ENCODE measurements at regions not wholly inside any gene's neighbourhood (a gene's known extent, or its start where the extent isn't known, plus 50 kb on each side); places are given as distances from the start of the nearest gene placed in this dataset.
"Not testable (repeated sequence)": the region's sequence is repeated elsewhere in the genome, so short reads cannot be mapped to it uniquely, and the experiment has no call there.

- not testable (repeated sequence) for DNase-seq
Measured at GRCh38 chr20:26373066-26373465, 676.4 kb upstream of the ZNF337 start.

DNA sequence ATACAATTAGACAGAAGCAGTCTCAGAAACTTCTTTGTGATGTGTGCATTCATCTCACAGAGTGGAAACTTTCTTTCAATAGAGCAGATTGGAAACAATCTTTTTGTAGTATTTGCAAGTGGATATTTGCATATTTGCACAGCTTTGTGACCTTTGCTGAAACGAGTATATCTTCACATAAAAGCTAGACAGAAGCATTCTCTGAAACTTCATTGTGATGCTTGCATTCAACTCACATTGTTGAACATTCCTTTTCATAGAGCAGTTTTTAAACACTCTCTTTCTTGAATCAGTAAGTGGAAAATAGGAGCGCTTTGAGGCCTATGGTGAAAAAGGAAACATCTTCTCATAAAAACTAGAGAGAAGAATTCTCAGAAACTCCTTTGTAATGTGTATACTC lies 657.9 kb upstream of the ZNF337 start:
- DNase-seq, result no peak

DNA sequence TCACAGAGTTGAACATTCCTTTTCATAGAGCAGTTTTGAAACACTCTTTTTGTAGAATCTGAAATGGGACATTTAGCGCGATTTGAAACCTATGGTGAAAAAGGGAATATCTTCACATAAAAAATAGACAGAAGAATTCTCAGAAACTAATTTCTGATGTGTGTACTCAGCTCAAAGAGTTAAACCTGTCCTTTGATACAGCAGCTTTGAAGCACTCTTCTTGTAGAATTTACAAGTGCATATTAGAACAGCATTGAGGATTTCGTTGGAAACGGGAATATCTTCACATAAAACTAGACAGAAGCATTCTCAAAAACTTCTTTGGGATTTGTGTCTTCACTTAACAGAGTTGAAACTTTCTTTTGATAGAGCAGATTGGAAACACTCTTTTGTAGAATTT lies 650.7 kb upstream of the ZNF337 start:
- no peak for DNase-seq

- DNase-seq, result not testable (repeated sequence)
Measured at GRCh38 chr20:26340460-26341065, 643.9 kb upstream of the ZNF337 start.

DNA sequence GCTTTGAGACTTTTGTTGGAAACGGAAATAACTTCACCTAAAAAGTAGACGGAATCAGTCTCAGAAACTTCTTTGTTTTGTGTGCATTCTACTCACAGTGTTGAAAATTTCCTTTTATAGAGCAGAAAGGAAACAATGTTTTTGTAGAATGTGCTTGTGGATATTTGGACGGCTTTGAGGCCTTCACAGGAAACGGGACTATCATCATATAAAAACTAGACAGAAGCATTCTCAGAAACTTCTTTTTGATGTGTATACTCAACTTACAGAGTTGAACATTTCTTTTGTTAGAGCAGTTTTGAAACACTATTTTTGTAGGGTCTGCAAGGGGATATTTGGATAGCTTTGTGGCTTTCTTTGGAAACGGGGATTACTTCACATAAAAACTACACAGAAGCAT lies 627.5 kb upstream of the ZNF337 start:
- no peak for DNase-seq

GRCh38 chr20:26315054-26315453 lies 618.4 kb upstream of the ZNF337 start:
- DNase-seq, result no peak

GRCh38 chr20:26309720-26310119 lies 613.1 kb upstream of the ZNF337 start:
- DNase-seq, result not testable (repeated sequence)

DNA sequence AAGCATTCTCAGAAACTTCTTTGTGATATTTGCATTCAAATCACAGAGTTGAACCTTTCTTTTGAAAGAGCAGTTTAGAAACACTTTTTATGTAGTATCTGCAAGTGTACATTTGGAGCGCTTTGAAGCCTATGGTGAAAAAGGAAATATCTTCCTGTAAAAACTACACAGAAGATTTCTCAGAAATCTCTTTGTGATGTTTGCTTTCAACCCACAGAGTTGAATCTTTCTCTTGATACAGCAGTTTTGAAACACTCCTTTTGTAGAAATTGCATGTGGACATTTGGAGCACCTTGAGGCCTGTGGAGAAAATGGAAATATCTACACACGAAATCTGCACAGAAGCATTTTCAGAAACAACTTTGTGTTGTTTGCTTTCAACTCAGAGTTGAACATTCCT lies 612.3 kb upstream of the ZNF337 start:
- no peak for DNase-seq

- DNase-seq, result no peak
Measured at GRCh38 chr20:26295006-26295405, 598.4 kb upstream of the ZNF337 start.

DNA sequence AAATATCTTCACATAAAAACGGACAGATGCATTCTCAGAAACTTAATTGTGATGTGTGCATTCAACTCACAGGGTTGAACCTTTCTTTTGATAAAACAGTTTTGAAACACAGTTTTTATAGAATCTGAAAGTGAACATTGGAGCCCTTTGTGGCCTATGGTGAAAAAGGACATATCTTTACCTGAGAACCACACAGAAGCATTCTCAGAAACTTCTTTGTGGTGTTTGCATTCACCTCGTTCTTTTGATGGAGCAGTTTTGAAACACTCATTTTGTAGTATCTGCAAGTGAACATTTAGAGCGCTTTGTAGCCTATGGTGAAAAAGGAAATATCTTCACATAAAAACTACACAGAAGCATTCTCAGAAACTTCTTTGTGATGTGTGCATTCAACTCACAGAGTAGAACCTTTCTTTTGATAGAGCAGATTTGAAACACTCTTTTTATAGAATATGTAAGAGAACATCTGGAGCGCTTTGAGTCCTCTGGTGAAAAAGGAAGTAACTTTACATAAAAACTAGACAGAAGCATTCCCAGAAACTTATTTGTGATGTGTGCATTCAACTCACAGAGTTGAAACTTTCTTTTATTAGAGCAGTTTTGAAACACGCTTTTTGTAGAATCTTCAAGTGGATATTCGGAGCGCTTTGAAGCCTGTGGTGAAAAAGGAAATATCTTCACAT lies 591.9 kb upstream of the ZNF337 start:
- not testable (repeated sequence) for DNase-seq

DNA sequence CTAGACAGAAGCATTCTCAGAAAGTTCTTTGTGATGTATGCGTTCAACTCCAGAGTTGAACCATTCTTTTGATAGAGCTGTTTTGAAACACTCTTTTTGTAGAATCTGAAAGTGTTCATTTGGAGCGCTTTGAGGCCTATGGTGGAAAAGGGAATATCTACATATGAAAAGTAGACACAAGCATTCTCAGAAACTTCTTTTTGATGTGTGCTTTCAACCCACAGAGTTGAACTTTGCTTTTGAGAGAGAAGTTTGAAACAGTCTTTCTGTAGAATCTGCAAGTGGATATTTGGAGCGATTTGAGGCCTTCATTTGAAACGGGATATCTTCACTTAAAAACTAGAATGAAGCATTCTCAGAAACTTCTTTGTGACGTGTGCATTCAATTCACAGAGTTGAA lies 582.6 kb upstream of the ZNF337 start:
- no peak for DNase-seq

DNA sequence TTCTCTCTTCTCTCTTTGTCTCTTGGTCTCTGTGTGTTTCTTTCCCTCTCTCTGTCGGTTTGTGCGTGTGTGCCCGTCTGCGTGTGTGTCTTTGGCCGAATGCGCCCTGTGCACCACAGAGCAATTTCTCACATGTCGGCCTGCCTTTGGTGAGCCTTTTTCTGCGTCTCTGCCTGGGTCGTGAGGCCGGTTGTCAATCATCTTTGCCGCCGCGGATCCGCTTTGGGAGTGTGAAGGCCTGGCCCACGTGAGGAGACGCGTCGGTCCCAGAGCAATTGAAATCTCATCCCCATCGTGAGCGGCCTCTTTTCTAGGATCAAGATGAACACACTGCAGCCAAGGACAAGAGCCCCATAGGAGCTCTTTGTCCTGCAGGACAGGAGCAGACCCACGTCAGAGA lies 580.7 kb upstream of the ZNF337 start:
- no peak for DNase-seq

DNA sequence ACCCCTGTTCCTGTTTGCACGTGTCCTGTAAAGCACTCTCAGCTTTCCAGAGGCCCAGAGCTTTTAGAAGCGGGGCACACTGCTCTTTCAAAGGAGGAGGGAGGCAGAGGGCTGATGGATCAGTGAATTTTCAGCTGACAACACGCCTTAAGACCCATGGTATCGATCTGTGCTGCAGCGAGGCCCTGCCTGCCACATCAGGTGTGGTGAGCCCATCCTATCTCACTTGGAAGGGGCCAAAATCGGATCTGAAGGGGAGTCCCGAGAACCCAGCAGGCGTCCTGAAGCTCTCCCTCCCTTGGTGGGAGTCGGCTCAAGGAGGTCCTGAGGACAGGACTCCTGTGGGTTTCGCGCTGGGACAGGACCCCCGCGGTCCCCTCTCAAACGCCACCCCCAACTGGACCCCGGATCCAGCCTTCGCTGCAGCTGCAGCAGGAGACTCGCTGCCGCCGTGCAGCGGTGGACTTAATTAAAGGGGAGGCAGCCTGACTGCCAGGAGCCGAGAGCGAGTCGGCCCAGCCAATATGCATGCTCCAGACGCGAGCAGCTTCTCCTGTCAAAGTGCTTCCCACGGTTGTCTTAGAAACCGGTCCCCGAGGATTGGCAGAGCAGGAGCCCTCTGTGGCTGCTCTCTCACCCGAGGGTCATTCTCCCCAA lies 580.0 kb upstream of the ZNF337 start:
- no peak for DNase-seq

GRCh38 chr20:26268762-26269161 lies 572.1 kb upstream of the ZNF337 start:
- not testable (repeated sequence) for DNase-seq

GRCh38 chr20:26260925-26261324 lies 564.3 kb upstream of the ZNF337 start:
- DNase-seq, result not testable (repeated sequence)

DNA sequence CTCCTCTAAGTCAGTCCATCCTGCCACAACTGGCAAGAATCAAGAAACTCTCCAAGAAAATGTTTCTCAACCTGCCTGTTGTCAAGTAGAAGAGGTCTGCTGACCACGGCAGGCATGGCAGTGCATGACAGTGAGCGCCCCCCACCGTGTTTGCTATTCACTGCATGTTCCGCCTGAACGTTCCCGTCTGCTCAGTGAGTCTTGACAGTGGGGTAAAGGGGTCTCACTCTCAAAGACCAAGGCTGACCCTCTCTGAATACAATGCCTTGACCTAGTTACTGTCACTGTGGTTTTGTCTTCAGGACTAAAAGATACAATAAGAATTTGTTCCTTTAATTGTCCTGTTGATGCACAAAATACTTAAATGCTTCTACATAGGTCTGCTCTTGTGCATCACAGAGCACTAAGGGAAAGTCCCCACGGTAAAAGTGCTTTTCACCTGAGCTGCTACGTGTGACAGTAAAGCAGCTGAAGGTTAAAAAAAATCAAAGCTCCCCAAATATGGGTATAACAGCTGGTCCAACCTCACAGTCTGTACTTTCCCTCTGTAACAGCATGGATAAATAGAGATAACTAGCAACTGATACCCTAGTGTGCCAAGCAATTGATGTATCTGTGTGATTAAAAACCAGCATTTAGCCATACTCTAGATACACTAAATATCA lies 555.8 kb upstream of the ZNF337 start:
- DNase-seq, result not testable (repeated sequence)

DNA sequence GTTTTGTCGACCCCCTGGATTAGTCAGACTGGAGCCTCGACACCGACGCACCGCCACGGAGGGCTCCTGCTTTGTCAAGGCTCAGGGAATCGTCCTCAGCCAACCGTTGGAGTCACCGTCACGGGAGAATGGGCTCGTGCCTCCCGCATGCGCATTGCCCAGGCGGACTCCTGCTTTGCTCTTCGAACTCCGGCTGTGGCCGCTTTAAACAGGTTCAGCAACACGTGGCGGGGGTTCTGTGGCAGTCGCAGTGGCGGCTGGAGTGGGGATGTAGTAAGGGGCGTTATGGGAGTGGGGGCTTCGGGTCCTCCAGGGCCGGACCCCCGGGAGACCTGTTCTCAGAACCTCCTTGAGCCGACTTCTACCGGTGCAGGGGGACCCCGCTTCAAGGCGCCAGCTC lies 554.7 kb upstream of the ZNF337 start:
- not testable (repeated sequence) for DNase-seq

DNA sequence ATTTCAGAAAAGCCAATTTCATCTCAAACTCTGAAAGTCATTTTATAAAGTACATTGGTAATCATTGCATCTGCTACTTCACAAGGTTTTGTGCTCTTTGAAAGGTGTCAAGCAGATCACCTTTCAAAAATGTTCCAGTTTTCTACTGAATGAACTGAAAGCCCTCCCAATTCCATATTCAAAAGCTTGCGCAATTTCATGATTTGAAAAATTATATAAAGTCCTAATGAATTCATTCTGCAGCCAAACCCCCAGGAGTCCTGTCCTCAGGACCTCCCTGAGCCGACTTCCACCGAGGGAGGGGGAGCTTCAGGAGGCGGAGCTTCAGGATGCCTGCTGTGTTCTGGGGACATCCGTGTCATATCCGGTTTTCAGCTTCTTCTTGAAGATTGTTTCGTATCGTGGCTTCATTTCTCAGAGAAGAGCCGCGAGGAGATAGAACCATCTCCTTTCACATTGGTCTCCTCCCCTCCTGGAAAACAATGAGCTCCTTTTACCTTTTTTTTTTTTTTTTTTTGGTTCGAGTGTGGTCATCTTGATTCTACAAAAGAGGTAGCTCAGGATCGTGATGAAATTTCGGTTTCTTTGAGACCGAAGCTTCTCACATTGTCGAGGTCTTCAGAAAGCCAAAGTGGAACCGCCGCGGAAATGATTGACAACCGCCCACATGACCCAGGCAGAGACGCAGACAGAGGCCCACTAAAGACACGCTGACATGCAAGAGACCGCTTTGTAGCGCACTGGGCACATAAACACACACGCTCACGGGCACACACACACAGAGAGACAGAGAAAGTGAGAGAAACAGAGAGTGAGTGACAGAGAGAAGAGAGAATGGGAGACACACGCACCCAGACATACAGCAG lies 553.8 kb upstream of the ZNF337 start:
- not testable (repeated sequence) for DNase-seq

DNA sequence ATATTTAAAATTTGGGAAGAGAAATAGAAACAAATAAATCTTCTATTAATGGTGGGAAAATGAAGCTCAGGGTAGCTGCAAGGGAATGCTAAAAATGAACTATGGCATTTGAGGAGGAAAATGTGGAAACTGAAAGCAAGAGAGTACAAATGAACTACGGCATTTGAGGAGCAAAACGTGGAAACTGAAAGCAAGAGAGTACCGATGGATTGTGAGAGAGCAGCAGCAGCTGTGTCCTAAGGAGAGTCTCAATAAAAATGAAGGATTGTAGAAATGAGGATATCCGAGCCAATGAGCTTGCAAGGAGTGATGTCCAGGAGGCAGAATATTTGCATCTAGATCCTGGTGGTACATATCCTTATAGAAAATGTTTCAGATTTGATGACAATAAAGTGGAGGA lies 547.1 kb upstream of the ZNF337 start:
- DNase-seq, result no peak

DNA sequence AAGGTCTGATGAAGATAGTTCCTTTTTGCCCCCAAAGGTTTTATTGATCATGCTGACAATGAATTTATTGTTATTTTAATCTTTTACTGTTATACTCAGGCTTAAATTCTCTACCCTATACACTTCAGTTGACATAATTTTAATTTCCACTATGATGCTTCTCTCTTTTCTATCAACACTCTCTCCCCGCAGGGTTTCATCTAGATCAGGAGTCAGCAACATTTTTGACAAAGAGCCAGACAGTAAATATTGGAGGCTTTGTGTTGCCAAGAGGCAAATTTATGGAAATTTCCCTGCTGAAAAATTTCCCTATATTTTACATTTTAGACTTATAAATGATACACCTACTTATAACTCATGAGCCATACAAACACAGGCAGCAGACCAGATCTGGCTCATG lies 524.0 kb upstream of the ZNF337 start:
- DNase-seq, result not testable (repeated sequence)

DNA sequence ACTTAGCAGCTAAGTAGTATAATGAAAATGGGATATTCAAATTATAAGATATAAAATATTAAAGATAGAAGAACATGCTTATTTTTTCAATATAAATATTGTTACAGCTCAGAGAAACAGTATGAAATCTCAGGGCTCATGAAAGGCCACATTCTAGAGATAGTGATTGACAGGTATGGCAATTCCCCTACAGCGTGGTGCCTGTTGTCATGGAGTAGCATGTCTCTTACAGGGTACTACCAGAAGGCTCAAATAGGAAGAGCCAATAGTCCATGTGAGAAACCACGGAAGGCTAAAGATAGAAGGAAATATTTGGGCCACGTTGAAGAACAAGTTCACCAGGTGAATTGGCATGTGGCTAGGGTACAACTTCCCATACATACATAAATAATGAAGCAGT lies 522.9 kb upstream of the ZNF337 start:
- not testable (repeated sequence) for DNase-seq

DNA sequence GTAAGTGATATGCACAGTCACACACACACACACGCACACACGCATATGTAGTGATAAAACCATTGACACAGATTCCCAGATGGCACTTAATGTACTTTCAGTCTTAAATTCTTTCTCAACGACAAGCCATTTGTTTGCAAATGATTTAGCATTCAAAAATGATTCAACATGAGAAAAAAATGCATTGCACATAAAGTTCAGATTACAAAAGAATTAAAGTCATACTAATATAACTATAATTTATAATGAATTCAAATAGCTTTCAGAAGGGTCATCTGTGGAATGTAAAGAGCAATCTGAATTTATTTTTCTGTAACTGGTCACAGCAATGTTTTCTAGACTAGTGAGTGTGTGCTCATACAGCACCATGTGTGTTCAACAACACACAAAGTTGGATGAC lies 521.6 kb upstream of the ZNF337 start:
- no peak for DNase-seq

DNA sequence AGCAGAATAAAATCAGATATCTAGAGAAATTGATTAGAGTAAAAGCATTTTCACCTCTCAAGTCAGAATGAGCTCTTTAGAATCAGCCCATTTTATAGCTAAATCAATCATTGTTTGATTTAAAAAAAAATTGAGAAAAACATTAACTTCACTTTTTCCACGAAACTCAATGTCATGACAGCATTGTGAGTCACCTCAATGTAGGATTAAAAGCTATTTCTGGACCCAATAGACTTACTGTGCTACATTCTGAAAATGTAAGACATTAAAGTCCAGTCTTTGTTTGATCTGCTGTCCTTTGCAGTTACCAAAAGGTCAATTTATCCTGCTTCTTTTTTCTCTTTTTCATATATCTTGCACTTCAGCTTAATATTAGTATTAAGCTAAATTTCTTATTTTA lies 519.4 kb upstream of the ZNF337 start:
- no peak for DNase-seq

Measured in stimulated activated CD4-positive, alpha-beta T cell treated with anti-CD3 and anti-CD28 coated beads, Interleukin-1b, Interleukin-23, amount 100 ng/mL, for 48 hours (primary cell).